Stomach (tissue), 4 donors: ENCODE measurements at regions not wholly inside any gene's neighbourhood (a gene's known extent, or its start where the extent isn't known, plus 50 kb on each side); places are given as distances from the start of the nearest gene placed in this dataset.

Experiments
- EP300 ChIP-seq: sonication (generic); formaldehyde crosslinking; IDR thresholded peaks from one replicate; pipeline ENCODE4 v1.6.1; 2017; ENCODE audit warnings: antibody characterized with exemption
- POLR2A ChIP-seq, 4 donors: fragments of 450-650 bp; IDR thresholded peaks; one replicate each; pipeline ENCODE4 v1.6.1; 2016; ENCODE audit warnings: antibody characterized with exemption in 4 of 4, control low read depth in 2 of 4, mild to moderate bottlenecking in 1 of 4, moderate library complexity in 1 of 4
- POLR2AphosphoS5 ChIP-seq, 3 donors: sonication (generic); formaldehyde crosslinking; IDR thresholded peaks; one replicate each; pipeline ENCODE4 v1.6.1; 2016; ENCODE audit warnings: antibody characterized with exemption in 3 of 3
- TF ChIP-seq, protein P1 (sequence below), 7 experiments: fragments of 450-650 bp in 4 of 7; fragments of 200-600 bp in 3 of 7; sonication (generic) in 3 of 7; IDR thresholded peaks; one replicate each; pipeline ENCODE4 v1.5.1; 2016 to 2019; ENCODE audit warnings: antibody characterized with exemption in 7 of 7, control low read depth in 2 of 7, mild to moderate bottlenecking in 1 of 7

DNA sequence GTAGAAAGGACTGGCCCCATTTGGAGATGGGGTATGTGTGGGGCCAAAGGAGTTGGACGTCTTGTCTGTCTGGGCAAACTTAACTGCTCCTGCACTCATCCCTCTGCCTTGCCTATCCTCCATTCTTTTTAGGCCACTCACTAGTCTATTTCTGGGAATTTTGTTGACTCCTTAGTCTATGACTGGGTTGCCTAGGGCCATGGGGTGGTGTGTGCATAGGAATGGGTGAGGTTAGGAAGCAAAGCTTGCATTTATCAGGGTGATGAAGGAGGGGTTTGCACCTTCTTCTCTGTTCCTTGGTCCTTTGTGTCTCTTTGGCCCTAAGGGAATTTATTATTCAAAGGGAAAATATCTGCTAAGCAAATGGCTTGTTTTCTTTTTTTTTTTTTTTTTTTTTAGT lies 80.9 kb upstream of the OR9Q1 start:
- TF ChIP-seq POLR2A (IDR thresholded peaks at IDR 0.05) (no peak), EP300 (no peak), POLR2AphosphoS5 (IDR thresholded peaks at IDR 0.05) (no peak)
- TF ChIP-seq, protein P1, sequence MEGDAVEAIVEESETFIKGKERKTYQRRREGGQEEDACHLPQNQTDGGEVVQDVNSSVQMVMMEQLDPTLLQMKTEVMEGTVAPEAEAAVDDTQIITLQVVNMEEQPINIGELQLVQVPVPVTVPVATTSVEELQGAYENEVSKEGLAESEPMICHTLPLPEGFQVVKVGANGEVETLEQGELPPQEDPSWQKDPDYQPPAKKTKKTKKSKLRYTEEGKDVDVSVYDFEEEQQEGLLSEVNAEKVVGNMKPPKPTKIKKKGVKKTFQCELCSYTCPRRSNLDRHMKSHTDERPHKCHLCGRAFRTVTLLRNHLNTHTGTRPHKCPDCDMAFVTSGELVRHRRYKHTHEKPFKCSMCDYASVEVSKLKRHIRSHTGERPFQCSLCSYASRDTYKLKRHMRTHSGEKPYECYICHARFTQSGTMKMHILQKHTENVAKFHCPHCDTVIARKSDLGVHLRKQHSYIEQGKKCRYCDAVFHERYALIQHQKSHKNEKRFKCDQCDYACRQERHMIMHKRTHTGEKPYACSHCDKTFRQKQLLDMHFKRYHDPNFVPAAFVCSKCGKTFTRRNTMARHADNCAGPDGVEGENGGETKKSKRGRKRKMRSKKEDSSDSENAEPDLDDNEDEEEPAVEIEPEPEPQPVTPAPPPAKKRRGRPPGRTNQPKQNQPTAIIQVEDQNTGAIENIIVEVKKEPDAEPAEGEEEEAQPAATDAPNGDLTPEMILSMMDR (IDR thresholded peaks at IDR 0.05), result no peak
